Stomach (tissue), 4 donors: ENCODE measurements at regions not wholly inside any gene's neighbourhood (a gene's known extent, or its start where the extent isn't known, plus 50 kb on each side); places are given as distances from the start of the nearest gene placed in this dataset.

ENCODE experiments used
- CTCF ChIP-seq, 7 experiments: fragments of 450-650 bp in 4 of 7; fragments of 200-600 bp in 3 of 7; sonication (generic) in 3 of 7; IDR thresholded peaks; one replicate each; pipeline ENCODE4 v1.5.1; 2016 to 2019; ENCODE audit warnings: antibody characterized with exemption in 7 of 7, control low read depth in 2 of 7, mild to moderate bottlenecking in 1 of 7
- EP300 ChIP-seq: sonication (generic); formaldehyde crosslinking; IDR thresholded peaks from one replicate; pipeline ENCODE4 v1.6.1; 2017; ENCODE audit warnings: antibody characterized with exemption
- POLR2A ChIP-seq, 4 donors: fragments of 450-650 bp; IDR thresholded peaks; one replicate each; pipeline ENCODE4 v1.6.1; 2016; ENCODE audit warnings: antibody characterized with exemption in 4 of 4, control low read depth in 2 of 4, mild to moderate bottlenecking in 1 of 4, moderate library complexity in 1 of 4
- POLR2AphosphoS5 ChIP-seq, 3 donors: sonication (generic); formaldehyde crosslinking; IDR thresholded peaks; one replicate each; pipeline ENCODE4 v1.6.1; 2016; ENCODE audit warnings: antibody characterized with exemption in 3 of 3

GRCh38 chr3:182364323-182364722 lies 429.0 kb upstream of the ATP11B start:
- TF ChIP-seq POLR2A (IDR thresholded peaks at IDR 0.05) (no peak), CTCF (IDR thresholded peaks at IDR 0.05) (no peak), EP300 (no peak), POLR2AphosphoS5 (IDR thresholded peaks at IDR 0.05) (no peak)
